ENCODE measurements at regions not wholly inside any gene's neighbourhood (a gene's known extent, or its start where the extent isn't known, plus 50 kb on each side); places are given as distances from the start of the nearest gene placed in this dataset.

GRCh38 chr13:111048387-111048786 lies 66.7 kb upstream of the ARHGEF7 start:
- TF ChIP-seq, protein P1, sequence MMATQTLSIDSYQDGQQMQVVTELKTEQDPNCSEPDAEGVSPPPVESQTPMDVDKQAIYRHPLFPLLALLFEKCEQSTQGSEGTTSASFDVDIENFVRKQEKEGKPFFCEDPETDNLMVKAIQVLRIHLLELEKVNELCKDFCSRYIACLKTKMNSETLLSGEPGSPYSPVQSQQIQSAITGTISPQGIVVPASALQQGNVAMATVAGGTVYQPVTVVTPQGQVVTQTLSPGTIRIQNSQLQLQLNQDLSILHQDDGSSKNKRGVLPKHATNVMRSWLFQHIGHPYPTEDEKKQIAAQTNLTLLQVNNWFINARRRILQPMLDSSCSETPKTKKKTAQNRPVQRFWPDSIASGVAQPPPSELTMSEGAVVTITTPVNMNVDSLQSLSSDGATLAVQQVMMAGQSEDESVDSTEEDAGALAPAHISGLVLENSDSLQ (IDR thresholded peaks at IDR 0.05), result no peak
- TF ChIP-seq FOXA1 (IDR thresholded peaks at IDR 0.05), result no peak
- no peak for TF ChIP-seq SUZ12 (IDR thresholded peaks at IDR 0.05)
- no peak for TF ChIP-seq BHLHE40 (IDR thresholded peaks at IDR 0.05; ENCODE audit: borderline replicate concordance)
- no peak for TF ChIP-seq SP1 (IDR thresholded peaks at IDR 0.05)
- no peak for TF ChIP-seq ELF4 (IDR thresholded peaks at IDR 0.05)
- TF ChIP-seq HDGF (IDR thresholded peaks at IDR 0.05; ENCODE audit: borderline replicate concordance), result no peak
- no peak for TF ChIP-seq NFRKB (IDR thresholded peaks at IDR 0.05)
- TF ChIP-seq ZNF384 (IDR thresholded peaks at IDR 0.05), result no peak
- TF ChIP-seq ARNT (IDR thresholded peaks at IDR 0.05), result no peak
- TF ChIP-seq L3MBTL2 (conservative IDR thresholded peaks at IDR 0.05), result no peak
- TF ChIP-seq FOXM1 (IDR thresholded peaks at IDR 0.05; ENCODE audit: borderline replicate concordance), result no peak

Measured in HEK293T (cell line).